Stimulated activated naive CD4-positive, alpha-beta T cell treated with Interleukin-2 at 50 U/mL for 16 hours (primary cell): ENCODE measurements at regions not wholly inside any gene's neighbourhood (a gene's known extent, or its start where the extent isn't known, plus 50 kb on each side); places are given as distances from the start of the nearest gene placed in this dataset.
"Not testable (repeated sequence)": the region's sequence is repeated elsewhere in the genome, so short reads cannot be mapped to it uniquely, and the experiment has no call there.

Experiments
- DNase-seq: peaks from one replicate; lab custom pipeline; 2025; lab: John Stamatoyannopoulos, UW

DNA sequence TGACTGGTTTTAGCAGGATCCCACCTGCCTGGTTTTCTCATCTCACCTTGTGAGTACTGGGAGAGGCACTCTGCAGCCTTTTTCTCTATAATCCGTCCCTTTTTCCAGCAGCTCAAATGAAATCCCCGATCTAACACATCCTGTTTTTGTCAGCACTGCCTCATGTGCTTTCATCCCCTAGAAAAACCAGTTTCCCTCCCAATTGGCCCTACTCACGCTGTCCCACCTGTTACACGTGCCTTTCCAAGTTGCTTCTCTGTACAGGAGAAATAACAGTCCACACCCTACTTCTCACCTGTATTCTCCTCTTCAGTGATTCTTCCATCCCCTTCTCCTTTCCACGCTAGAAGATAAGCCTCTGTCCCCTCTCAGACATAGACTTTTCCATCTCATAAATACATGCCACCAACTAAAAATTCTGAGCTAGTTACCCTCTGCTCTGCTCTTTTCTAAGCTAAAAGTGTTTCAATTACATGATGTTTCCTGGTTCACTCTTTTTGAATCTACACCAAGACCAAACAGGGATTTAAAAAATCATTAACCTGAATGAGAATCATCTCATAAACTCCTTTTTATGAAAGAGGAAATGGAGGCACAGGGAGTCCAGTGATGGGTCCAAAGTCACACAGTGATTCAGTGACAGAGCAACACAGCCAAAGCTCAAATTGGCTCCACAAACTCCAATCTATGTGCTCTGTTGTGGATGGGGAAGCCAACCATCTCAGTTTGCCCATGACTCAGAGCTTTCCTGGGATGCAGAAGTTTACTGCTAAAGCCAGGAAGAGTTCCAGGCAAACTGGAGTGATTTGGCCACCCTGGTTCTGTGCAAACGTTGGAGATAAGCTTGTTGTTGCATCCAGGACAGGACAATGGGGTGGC is 240.0 kb upstream of the TMEM132C start:
- no peak for DNase-seq

DNA sequence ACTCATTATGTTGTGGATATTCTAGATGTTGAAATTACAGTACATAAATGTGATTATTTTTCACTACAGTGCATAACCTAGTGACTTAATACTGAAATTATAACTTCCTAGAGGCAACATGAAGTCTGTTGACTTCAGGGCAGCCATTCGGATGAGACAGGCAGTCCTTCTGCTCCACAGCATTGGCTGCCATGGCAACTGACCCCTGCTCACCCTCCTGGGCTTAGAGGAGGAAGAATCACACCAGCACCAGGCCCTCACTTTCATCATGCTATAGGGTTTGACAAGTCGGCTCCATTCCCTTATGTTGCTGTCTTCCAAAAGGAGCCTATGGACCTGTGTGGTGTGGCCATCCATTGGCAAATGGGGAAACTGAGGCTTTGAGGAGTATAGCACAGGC is 233.5 kb upstream of the TMEM132C start:
- DNase-seq, result no peak

DNA sequence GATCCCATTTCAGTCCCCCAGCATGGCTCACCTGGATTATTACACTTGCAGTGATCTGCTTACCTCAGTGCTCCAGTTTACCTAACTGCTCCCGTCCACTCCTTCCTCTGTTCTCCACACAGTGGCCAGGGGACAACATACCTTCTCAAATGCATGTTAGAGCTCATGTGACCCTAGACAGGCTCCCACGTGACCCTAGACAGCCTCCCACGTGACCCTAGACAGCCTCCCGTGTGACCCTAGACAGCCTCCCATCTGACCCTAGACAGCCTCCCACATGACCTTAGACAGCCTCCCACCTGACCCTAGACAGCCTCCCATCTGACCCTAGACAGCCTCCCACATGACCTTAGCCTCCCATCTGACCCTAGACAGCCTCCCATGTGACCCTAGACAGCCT is 226.0 kb upstream of the TMEM132C start:
- DNase-seq, result no peak

DNA sequence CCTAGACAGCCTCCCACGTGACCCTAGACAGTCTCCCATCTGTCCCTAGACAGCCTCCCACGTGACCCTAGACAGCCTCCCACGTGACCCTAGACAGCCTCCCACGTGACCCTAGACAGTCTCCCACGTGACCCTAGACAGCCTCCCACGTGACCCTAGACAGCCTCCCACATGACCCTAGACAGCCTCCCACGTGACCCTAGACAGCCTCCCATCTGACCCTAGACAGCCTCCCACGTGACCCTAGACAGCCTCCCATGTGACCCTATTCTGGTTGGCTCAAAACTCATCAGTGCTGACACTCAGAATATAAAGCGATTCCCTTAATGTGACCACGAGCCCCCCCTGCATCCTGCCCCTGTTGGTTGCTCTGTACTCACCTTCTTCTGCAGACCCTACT is 224.7 kb upstream of the TMEM132C start:
- DNase-seq, result not testable (repeated sequence)

DNA sequence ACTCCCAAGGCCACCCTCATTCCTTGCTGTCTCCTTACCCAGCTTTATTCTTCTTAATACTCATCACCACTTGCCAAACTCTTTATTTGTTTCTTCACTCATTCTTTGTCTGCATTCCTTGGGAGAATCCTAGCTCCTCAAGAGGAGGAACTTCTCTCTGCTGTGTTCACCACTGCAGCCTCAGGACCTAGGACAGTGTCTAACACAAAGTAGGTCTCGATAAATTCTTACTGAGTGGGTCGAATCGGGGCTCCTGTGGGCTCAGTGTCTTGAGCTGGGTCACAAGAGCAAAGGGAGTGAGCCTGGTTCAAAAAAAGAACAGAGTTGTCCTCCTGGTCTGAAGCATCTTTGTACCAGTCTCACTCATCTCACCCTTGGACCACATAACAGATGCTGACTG is 224.1 kb upstream of the TMEM132C start:
- no peak for DNase-seq

DNA sequence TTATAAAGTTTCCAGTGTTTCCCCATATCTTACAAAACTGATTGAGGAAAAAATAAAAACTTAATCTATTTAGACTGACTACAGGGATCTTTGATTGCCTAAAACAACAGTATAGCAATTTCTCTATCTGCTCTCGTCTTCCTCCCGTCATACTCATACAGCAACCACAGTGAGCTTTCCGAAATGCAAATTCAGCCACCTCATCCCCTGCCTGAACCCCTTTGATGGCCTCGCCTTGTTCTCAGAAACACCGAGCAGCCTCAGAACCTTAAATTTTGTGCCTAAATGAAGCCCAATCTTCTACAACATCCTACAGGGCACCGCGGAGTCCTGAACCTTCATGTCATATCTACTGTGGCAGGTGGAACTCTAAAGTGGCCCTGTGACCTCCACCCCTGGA is 223.7 kb upstream of the TMEM132C start:
- DNase-seq, result no peak

DNA sequence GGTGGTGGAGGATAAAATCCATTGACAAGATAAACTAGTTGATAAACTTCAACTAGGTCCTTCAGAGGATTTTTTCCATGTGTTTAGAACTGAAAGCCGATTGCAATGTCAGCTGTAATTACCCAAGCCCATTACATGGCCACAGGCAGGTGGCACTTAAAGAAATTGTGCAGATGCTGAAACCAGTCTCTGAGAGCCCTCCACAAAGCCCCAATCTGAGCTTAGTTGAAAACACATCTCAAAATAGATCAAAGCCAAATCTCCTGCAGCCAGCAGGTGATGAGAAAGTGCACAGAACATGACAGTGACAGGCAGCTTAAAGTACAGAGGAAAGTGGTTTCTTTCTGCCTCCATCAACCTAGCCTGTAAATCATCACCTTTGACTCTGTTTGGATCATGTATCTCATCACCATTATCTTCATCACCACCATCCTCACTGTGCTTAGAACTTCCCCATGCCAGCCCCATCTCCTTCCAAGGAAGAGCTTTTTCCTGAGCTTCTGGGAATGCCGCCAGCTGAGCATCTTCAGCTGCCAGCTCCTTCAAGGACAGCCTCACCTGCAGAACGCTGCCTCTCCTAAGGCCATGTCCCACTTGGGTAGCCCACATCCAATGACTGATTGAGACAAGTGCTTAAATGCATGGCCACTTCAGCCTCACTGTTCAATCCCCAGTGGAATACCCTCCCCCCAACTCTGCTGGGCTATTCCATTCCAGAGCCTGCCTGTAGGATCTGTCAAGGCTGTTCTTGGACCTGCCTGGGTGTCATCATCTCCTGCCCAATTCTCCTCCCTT is 219.5 kb upstream of the TMEM132C start:
- no peak for DNase-seq

DNA sequence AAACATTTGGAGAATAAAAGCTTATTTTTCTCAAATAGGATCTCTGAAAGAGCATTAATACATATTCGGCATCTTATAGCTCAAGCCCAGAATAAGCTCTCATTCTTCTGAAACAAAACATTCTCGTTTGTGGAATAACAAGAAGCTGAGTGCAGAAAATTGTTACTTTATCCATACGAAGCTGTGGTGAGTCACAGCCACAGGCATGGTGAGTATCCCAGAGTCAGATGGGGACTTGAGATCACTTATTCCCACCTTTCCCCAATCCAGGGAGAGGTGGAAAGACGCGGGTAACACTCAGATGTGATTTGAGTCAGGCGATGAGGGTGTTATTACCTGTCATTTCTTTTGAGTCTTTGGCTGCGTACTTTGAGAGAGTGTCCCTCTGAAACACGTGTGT is 214.6 kb upstream of the TMEM132C start:
- DNase-seq, result no peak

DNA sequence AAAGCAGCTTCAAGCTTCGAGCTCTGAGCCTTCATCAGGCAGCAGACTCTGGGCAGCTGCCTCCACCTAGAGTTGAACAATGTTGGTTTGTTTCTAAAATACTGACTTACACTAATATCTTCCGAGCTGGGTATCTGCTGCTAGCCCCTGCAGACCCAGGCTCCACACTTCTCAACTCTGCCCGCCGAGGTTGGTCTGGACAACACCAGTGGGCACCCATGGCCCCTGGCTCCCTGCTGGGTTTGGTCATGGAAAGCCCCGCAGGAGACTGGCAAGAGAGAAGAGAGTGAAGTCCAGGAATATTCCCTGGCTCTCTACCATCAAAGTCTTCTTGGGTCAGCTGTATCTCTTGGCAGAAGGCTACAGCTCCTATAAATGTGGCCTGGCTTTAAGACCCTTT is 214.2 kb upstream of the TMEM132C start:
- DNase-seq, result no peak

DNA sequence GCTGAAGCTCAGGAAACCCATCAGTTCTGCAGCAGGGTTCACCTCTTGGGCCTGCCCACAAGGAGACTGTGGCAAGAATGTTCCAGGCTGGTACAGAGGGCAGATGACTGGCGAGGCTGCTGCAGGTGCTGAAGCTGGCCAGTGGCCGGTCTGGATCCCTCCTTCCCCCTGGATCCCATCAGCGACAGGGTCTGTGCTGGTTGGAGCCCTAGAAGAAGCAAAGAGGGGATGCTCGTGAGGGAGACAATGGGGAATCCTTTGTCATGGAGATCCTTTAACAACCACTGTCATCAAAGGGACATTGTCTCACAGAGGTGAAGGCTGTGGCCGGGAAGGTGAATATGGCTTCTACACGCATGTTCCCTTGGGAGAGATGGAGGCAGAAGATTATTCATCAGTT is 211.4 kb upstream of the TMEM132C start:
- no peak for DNase-seq

DNA sequence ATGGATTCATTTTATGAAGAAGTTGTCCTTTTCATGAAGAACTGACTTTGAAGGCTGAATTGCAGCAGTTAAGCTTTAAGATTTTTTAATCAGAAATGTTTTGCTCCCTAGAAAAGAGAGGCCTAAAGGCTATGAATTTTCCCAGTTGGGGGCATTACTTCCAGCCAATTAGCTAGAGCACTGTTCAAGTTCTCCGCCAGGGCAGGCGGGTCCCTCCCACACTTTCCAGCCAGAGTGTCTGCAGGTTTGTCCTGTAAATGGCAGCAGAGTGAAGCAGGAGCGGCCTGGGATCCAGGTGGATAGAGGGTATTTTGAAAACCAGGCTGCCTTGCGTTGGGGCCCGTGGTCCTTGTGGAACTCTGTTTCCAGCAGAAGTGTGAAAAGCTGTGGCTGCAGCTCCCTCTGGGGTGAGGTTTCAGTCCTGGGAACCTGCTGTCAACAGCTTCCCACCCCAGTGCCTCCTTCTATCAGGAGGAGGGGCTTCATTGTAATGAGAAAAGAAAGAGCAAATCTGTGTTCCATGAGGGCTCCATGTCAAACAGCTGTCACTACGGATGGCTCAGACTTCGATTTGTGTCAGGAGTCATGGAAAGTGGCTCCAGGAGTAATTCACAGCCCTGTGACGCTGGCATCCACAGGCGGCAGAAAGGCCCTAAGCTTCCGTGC is 210.7 kb upstream of the TMEM132C start:
- no peak for DNase-seq

DNA sequence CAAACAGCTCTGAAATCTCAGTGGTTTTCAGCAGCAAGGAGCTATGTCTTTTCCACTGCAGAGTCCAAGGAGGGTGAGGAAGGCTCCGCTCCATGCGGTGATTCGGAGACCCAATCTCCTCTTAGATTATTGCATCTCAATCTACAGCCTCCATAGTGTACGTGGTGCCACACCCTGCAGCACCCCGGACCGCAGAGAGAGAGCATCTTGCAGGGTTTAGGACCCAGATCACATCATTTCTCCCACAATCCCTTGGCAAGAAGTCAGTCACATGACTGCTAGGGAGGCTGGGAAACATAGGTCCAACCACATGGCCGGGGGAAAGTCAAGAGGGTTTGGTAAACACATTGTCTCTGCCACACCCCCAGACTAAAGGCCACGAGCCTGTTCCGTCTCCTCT is 209.4 kb upstream of the TMEM132C start:
- DNase-seq, result no peak

DNA sequence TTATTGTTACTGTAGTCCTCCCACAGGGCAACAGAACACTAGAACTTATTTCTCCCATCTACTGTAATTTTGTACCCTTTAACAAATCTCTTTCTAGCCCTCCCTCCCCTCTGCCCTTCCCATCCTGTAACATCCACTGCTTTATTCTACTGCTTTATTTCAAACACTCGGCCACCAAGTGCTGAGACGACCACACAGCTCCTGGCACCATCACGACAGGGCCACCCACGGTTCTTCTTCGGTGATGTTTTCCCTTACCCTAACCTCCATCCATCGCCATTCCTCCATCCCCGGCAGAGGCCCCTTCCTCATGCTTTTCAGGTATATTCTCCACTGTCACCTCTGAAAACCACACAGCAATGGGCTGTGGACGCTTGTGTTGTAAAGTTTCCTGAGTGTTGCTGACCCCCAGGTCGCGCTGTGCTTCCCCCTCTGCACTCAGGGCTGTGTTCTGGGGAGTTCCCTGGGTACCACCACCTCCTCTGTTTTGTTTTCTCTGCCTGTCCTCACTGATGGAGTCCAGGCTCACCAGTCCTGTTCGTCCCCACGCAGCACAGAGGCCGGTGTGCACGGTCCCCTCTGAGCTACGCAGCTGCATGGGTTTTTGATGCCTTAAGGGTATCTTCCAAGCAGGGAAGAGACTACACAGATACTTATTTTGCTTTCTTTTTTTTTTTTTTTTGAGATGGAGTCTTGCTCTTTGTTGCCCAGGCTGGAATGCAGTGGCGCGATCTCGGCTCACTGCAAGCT is 207.2 kb upstream of the TMEM132C start:
- DNase-seq, result no peak

DNA sequence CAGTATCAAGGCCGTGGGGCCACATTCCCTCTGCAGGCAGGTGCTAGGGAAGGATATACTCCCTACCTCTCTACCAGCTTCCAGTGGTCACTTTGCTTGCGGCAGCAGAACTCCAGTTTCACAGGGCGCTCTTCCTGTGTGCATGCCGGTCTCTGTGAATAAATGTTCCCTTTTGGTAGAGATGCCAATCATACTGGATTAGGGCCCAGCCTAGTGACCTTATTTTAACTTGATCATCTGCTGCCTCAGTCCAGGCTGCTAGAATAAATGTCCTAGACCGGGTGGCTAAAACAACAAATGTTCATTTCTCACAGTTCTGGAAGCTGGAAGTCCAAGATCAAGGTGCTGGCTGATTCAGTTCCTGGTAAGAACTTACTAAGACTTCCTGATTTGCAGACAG is 198.8 kb upstream of the TMEM132C start:
- no peak for DNase-seq

DNA sequence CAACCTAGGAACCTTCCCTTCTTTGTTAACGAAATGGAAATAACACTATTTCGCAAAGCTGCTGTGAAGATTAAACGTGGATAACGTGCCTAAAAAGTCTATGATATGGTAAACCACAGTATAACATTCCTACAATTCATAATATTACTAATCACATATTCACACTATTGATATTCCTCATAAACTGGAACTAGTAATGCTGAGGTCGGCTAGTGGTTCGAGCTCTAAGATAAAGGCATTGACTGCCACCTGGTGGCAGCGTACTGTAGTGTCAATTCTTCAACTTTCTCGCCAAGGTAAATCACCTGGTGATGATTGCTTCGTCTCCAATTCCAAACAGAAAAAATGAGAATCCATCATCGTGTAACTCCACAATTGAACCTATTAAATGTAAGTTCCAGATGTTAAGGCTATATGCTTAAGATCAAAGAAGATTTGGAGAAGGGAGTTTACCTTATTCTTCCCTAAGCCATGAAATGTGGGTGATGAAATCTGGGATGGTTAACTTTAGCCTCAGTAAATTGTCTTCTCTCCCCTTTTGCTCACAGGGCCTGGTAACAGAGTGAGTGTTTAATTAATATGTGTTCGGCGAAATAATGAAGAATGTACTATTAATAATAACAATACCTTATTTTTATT is 197.5 kb upstream of the TMEM132C start:
- DNase-seq, result no peak

DNA sequence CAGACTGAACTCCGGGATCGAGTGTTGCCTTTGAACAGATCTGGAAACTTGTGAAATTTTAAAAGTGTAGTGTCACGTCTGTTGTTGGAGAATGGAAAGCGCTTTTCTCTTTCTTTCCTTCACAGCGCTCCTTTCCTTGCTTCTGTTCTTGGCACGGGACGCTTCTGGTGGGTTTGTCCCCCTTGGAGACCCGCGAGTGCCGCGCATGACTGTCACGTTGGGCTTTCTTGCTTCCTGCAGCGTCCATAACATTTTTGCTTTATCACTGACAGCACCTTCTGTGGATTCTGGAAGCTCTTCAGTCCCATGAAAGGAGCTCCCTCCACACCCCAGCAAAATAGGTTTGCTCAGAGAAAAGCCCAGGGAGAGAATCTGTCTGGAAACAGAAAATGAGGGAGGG is 193.0 kb upstream of the TMEM132C start:
- DNase-seq, result no peak

DNA sequence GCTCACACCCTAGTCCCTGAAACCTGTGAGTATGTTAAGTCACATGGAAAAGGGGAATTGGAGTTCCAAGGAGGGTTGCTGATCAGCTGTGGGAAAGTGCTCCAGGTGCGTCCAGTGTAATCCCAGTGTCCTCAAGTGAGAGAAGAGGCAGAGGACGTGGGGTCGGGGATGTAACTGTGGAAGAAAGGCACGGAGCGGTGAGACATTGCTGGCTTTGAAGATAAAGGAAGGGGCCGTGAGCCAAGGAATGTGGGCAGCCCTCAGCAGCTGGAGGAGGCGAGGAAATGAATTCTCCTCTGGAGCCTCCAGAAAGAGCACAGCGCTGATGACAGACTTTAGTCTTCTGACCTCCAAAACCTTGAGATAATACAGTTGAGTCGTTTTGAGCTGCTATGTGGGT is 191.6 kb upstream of the TMEM132C start:
- no peak for DNase-seq

DNA sequence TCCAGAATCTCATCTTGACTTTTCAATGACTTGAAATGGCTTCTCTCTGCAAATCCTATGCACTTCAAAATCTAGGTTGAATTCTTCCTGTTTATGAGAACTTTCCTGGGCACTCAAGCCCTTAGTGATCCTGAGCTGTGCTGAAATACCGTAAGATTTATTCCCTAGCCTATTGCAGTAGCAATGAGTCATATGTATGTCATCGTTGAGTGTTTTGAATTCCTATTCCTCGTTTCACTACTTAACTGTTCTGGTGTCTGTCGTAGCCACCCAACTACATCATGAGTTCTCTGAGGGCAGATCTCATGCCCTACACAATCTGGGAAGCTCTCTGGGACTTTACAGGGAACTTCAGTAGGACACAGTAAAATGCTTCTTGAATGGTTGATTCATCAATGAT is 190.8 kb upstream of the TMEM132C start:
- no peak for DNase-seq

DNA sequence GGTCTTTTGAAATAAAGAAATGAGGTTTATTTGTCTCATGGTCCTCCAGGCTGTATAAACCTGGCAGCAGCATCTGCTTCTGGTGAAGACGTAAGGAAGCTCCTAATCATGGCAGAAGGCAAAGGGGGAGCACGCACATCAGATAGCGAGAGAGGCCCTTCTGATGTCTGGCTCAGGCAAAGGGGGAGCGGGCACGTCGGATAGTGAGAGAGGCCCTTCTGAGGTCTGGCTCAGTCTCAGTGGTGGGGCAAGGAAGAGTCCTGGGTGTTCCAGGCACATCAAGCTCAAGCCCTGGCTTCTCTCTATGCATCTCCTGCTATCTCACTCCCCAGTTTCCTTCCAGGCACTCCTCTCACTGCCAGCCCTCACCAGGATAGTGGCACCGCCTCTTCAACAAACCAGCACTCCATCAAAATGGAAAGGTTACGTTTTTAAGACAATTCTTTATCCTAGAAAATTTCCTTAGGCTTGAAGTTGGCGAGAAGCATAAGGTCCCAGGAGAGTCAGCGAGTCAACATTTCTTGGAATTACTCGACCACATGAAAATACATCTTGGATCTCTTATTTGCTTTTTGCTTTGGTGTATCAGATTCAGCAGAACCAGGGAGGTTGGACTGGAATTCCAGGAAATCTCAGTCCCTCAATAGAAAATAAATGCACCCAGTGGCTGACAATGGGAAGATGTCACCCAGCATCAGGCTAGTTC is 189.6 kb upstream of the TMEM132C start:
- no peak for DNase-seq

DNA sequence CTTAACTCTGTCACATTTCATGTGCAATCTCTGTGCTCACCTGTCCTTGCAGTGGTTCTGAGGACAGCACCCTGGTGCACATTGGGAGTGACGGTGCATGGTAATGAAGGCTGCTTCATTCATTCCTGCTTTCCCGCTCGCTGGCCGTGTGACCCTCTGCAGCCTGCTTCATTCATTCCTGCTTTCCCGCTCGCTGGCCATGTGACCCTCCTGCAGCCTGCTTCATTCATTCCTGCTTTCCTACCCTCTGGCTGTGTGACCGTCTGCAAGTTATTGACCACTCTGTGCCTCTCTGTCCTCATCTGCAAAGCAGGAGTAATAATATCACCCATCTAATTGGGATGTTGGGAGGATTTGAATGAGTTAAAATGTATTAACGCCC is 189.1 kb upstream of the TMEM132C start:
- DNase-seq, result no peak
